Lower leg skin (tissue), 3 donors: ENCODE measurements at regions not wholly inside any gene's neighbourhood (a gene's known extent, or its start where the extent isn't known, plus 50 kb on each side); places are given as distances from the start of the nearest gene placed in this dataset.

Source experiments
- CTCF ChIP-seq, 3 donors: fragments of 450-650 bp; IDR thresholded peaks; one replicate each; pipeline ENCODE4 v1.5.1; 2016; ENCODE audit warnings: antibody characterized with exemption in 3 of 3, mild to moderate bottlenecking in 3 of 3, moderate library complexity in 2 of 3
- POLR2A ChIP-seq, 2 donors: fragments of 450-650 bp; IDR thresholded peaks; one replicate each; pipeline ENCODE4 v1.6.1; 2016 to 2017; ENCODE audit warnings: antibody characterized with exemption in 2 of 2, mild to moderate bottlenecking in 1 of 2, moderate library complexity in 1 of 2

DNA sequence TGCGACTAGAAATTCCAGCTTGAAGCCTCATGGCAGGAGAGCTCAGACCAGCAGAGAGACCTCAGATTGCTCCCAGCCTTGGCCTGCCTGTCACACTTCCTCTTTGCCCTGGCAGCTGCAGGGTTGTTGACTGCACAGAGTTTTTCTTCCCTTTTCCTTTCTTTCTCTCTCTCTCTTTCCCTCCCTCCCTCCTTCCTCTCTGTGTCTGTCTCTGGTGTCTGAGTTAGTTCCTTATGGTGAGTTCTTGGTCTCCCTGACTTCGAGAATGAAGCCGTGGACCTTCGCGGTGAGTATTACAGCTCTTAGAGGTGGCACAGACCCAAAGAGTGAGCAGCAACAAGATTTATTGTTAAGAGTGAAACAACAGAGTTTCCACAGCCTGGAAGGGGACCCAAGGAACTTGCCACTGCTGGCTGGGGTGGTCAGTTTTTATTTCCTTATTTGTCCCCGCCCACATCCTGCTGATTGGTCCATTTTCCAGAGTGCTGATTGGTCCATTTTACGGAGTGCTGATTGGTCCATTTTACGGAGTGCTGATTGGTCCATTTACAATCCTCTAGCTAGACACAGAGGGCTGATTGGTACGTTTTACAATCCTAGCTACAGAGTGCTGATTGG, 266.3 kb downstream of the RPS24 start:
- TF ChIP-seq CTCF (IDR thresholded peaks at IDR 0.05), result no peak
- no peak for TF ChIP-seq POLR2A (IDR thresholded peaks at IDR 0.05)
